IPS-18c (cell line): ENCODE measurements at regions not wholly inside any gene's neighbourhood (a gene's known extent, or its start where the extent isn't known, plus 50 kb on each side); places are given as distances from the start of the nearest gene placed in this dataset.
"Not testable (repeated sequence)": the region's sequence is repeated elsewhere in the genome, so short reads cannot be mapped to it uniquely, and the experiment has no call there.

Experiments used
- H3K4me3 ChIP-seq: 2 replicates; pipeline ENCODE4 v1.7.0; 2013; ENCODE audit warnings: low read depth, mild to moderate bottlenecking, low read length, moderate library complexity; ENCODE audit not compliant: insufficient read depth
- H3K9me3 ChIP-seq: one replicate; pipeline ENCODE4 v1.6.1; 2013; ENCODE audit warnings: mild to moderate bottlenecking, low read length, moderate library complexity; ENCODE audit not compliant: control insufficient read depth, insufficient read depth

DNA sequence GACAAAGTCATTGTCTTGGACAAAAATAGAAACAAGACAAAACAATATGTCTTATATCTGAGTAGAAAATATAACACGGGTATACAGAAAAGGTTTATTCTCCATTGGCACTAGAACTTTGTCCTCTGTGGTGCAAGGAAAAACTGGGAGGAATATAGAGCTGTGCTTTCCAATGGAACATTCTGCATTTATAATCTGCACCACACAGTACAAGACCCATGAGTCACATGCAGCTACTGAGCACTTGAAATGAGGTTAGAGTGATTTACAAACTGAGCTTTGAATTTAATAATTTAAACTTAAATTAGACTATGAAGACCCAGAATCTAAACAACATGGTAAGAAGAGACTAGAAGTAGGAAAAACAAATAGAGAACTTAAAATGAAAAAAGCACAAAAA is 86.1 kb downstream of the RAP2A start:
- no peaks in the 10 kb centered on the region for H3K9me3 ChIP-seq
- no peak overlapping the region for H3K4me3 ChIP-seq

- Histone ChIP-seq H3K9me3 (no peaks in the 10 kb centered on the region), H3K4me3 (no peak overlapping the region)
Observed at GRCh38 chr13:97520866-97521265, 86.9 kb downstream of the RAP2A start.

DNA sequence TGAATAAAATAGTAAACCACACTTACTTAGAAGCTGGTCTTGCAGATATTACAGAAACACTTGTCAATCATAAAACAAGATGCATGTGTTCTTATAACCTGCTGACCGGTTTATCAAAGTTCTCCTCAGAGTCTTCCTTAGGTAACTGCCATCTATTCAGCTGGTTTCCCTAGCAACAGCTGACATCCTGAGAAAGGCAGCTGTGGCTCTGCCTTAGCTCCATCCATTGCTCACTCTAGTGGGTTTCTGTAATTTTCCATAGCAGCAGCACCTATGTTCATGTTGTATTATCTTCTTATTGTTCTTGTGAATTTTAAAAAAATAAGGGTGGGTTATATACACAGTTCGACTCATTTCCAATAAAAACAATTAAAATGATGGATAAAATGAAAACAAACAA is 87.8 kb downstream of the RAP2A start:
- Histone ChIP-seq H3K4me3 (no peak overlapping the region), H3K9me3 (no peaks in the 10 kb centered on the region)

DNA sequence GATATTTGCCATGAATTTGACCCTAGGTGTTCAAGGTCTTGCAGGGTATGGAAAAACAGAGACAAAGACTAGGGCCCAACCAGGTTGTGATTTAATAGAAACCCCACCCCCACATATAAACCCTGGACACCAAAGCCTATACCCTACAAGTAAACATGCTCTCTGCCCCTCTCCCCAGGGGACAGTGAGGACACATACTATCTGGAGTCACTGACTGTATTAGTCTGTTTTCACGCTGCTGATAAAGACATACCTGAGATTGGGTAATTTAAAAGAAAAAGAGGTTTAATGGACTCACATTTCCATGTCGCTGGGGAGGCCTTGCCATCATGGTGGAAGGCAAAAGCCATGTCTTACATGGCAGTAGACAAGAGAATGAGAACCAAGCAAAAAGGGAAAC is 88.3 kb downstream of the RAP2A start:
- H3K9me3 ChIP-seq, result no peaks in the 10 kb centered on the region
- no peak overlapping the region for H3K4me3 ChIP-seq

GRCh38 chr13:97526556-97526955 is 92.6 kb downstream of the RAP2A start:
- Histone ChIP-seq H3K4me3 (no peak overlapping the region), H3K9me3 (no peaks in the 10 kb centered on the region)

DNA sequence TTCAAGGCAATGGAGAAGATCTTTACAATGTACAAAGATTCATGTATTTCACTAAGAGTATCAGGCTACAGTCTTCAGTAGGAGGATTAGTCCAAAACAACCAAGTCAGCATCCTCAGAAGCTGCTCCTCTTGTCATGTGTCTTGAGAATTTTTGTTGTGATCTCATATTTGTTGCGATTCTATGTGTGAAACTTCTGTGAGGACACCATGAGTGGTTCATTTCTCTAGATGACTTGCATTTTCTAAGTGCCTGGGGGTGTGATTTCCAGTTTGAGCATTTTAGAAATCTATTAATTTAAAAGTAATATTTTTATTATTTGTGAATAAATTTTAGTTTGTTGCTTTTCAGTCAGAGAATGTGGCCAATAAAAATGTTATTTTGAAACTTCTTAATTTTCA is 94.5 kb downstream of the RAP2A start:
- Histone ChIP-seq H3K9me3 (no peaks in the 10 kb centered on the region), H3K4me3 (no peak overlapping the region)

- Histone ChIP-seq H3K9me3 (no peaks in the 10 kb centered on the region), H3K4me3 (no peak overlapping the region)
Observed at GRCh38 chr13:97534540-97534939, 100.6 kb downstream of the RAP2A start.

- Histone ChIP-seq H3K4me3 (no peak overlapping the region), H3K9me3 (no peaks in the 10 kb centered on the region)
Observed at GRCh38 chr13:97535614-97536013, 101.6 kb downstream of the RAP2A start.

DNA sequence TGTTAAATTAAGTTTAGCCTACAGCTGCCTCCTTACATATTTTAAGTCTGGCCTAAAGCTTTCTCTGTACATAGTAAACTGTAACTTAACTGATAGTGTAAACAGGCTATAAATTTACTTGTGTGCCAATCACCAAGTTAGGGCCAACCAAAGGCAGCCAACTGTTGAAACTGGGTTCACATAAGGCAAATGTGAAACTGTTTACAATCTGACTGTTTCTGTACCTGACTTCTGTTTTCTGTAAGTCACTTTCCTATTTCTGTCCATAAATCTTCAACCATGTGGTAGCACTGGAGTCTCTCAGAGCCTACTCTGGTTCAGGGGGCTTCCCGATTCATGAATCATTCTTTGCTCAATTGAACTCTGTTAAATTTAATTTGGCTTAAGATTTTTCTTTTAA is 103.1 kb downstream of the RAP2A start:
- Histone ChIP-seq H3K4me3 (no peak overlapping the region), H3K9me3 (no peaks in the 10 kb centered on the region)

DNA sequence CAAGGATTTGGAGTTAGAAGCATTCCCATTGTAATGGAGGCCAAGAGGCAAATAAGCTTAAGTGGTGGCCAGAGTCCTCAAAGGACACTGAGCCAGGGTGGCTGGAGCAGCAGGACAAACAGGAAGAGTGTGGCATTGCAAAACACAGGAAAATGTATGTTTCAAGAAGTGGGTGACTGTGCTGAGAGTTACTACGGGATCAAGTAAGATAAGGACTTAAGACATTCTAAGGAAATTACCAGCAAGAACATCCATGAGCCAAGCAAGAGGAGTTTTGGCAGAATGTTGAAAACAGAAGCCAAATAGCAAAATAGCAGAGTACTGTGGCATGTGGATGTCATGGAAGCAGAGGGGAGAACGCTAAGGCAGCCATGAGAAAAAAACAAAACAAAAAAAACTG is 104.2 kb downstream of the RAP2A start:
- H3K4me3 ChIP-seq, result no peak overlapping the region
- H3K9me3 ChIP-seq, result no peaks in the 10 kb centered on the region

DNA sequence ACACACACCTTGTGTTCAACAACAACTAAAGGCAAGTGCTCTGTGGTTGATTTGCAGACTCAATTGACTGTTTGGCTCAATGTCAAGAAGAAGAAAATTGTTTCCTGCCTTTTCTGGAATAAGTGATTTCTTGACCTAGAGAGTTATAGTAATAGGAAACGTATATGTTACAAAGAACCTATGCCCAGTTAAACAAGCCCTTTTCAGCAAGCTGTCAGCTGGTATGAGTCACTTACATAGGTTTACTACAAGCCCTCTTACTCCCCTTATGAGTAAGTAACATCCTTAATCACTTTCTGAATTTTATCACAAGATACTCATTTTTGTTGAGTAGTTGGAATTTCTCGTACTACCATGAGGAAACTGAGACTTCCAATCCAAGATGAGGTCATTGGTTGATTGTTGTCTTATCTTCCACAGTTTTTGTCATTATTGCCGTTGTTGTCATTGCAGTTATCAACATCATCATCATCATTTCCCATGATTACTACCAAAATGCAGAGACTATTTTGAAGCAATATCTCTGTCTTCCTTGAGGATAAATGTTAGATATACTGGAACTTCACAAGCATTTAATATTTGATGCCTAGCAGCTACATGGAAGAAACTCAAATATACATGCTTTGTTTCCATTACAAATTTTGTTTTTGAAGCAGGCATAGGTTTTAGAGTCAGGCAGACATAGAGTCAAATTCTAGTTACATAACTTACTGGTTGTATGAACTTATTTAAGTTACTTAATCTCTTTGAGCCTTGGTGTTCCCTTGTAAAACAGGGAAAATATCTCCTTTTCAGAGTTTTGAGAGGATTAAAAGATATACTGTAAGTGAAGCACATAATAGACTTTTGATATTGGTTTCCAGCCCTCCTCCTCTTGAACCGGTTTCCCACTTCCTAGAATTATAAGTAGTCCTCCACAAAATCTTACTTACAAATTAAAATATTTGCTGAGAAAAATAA is 106.0 kb downstream of the RAP2A start:
- H3K4me3 ChIP-seq, result no peak overlapping the region
- no peaks in the 10 kb centered on the region for H3K9me3 ChIP-seq

- H3K4me3 ChIP-seq, result no peak overlapping the region
- H3K9me3 ChIP-seq, result no peaks in the 10 kb centered on the region
Observed at GRCh38 chr13:97540696-97541095, 106.7 kb downstream of the RAP2A start.

DNA sequence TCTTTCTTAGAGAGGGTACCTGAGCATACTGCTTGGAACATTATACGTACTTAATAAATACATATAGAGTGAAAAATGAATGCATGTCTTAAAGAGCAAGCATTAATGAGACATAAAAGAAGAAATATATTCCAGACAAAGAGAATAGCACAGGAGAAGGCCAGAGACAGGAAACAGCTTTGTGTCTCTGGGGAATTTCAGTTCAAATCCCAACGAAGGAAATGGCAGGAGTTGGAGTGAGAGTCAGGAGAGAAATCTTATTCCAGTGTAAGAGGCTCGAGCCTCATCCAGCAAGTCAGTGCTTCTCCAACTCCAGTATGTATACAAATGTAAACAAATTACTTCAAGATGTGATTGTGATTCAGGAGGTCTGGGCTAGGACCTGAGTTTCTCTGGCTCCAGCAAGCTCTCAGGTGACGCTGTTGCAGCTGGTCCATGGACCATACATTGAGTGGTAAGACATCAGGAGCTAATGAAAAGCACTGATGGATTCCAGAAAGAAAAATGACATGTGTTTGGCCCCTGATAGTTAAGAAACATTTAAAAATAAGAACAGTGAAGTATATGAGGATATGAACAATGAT is 108.2 kb downstream of the RAP2A start:
- Histone ChIP-seq H3K4me3 (no peak overlapping the region), H3K9me3 (no peaks in the 10 kb centered on the region)

DNA sequence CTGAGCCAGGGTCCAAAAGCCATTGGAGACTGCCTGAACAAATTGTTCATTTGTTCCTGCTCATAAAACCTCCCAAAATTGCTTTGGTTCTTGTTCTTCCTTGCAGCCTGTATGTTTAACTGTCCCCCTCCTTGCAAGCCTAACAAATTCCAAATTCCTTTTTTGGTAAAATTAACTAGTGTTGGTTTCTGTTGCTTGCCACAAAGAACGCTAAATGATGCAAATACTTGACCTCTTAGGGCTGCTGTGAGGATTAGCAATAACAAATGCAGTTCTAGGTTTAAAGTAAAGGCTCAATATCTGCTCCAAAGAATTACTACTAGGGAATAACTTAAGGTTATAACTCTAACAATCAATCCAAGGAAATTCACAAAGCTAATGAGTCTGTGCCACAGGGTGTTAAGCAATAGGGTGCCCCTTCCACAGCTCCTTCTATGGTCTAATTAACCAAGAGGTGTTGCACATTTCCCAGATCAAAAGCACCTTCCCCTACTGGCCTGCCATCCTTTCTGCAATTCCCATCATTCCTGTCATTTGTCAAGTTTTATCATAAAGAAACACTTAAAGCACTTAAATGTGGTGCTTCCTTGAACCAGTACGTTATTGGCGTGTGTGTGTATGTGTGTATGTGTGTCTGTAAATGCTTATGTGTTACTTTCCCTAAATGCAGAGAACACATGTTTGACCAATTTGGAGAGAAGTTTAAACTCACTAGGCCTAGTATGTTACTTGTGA is 110.2 kb downstream of the RAP2A start:
- Histone ChIP-seq H3K9me3 (no peaks in the 10 kb centered on the region), H3K4me3 (no peak overlapping the region)

DNA sequence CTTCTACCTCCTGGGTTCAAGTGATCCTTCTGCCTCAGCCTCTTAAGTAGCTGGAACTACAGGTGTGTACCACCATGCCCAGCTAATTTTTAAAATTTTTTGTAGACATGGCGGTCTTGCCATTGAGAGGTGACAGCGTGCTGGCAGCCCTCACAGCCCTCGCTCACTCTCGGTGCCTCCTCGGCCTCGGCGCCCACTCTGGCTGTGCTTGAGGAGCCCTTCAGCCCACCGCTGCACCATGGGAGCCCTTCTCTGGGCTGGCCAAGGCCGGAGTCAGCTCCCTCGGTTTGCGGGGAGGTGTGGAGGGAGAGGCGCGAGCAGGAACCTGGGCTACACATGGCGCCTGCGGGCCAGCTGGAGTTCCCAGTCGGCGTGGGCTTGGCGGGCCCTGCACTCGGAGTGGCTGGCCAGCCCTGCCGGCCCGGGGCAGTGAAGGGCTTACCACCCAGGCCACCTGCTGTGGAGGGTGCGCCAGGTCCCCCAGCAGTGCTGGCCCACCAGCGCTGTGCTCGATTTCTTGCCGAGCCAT is 111.1 kb downstream of the RAP2A start:
- not testable (repeated sequence) for H3K9me3 ChIP-seq, H3K4me3 ChIP-seq

- H3K4me3 ChIP-seq, result no peak overlapping the region
Observed at GRCh38 chr13:97548138-97548537, 114.2 kb downstream of the RAP2A start.

GRCh38 chr13:97548711-97549110 is 114.7 kb downstream of the RAP2A start:
- Histone ChIP-seq H3K9me3 (no peaks in the 10 kb centered on the region), H3K4me3 (no peak overlapping the region)

More at GRCh38 chr13:97548138-97548537, 114.2 kb downstream of the RAP2A start:
- no peaks in the 10 kb centered on the region for H3K9me3 ChIP-seq

DNA sequence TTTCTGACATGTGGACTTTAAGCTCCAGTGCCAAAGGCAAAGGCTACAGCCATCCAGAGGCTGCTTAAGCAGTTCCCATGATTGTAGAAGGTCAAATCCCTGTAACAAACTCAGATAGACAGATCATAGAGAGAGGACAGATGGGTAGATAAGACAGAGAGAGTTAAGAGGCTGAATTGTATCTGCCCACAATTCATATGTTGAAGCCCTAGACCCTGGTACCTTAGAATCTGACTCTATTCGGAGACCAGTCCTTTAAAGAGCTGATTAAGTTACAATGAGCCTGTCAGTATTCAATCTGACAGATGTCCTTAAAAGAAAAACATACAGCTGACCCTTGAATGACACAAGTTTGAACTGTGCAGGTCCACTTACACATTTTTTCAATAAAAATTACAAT is 115.2 kb downstream of the RAP2A start:
- no peak overlapping the region for H3K4me3 ChIP-seq
- H3K9me3 ChIP-seq, result no peaks in the 10 kb centered on the region
